Activated CD4-positive, alpha-beta memory T cell treated with anti-CD3 and anti-CD28 coated beads for 36 hours (primary cell): ENCODE measurements at regions not wholly inside any gene's neighbourhood (a gene's known extent, or its start where the extent isn't known, plus 50 kb on each side); places are given as distances from the start of the nearest gene placed in this dataset.

Source experiments
- CTCF ChIA-PET: fragments of 350-600 bp; sonication (Branson Sonifier 250); formaldehyde crosslinking; loops from one replicate; lab custom pipeline; 2021; ENCODE audit warnings: antibody characterized with exemption, inconsistent platforms; lab: Charles Lee
- POLR2A ChIA-PET: fragments of 350-600 bp; sonication (Branson Sonifier 250); formaldehyde crosslinking; loops from one replicate; lab custom pipeline; 2021; ENCODE audit warnings: antibody characterized with exemption; lab: Charles Lee
- DNase-seq: peaks from one replicate; pipeline ENCODE4 v3.0.0-alpha.2; 2020
- H3K27ac Mint-ChIP-seq: one replicate; pipeline ENCODE4 v1.8.0; 2021; ENCODE audit warnings: mixed read lengths
- H3K27me3 Mint-ChIP-seq: one replicate; pipeline ENCODE4 v1.8.0; 2021; ENCODE audit warnings: mixed read lengths
- H3K36me3 Mint-ChIP-seq: one replicate; pipeline ENCODE4 v1.8.0; 2021; ENCODE audit warnings: mixed read lengths
- H3K4me1 Mint-ChIP-seq: one replicate; pipeline ENCODE4 v1.8.0; 2021; ENCODE audit warnings: low read depth, mixed read lengths
- H3K4me3 Mint-ChIP-seq: one replicate; pipeline ENCODE4 v1.8.0; 2021; ENCODE audit warnings: mild to moderate bottlenecking, mixed read lengths
- H3K9me3 Mint-ChIP-seq: one replicate; pipeline ENCODE4 v1.8.0; 2021; ENCODE audit warnings: mixed read lengths
- intact Hi-C: fragments of 100-400 bp; cut with micrococcal nuclease; formaldehyde crosslinking; loops from one replicate; pipeline ENCODE4 v1.15.1; 2023

- ChIA-PET POLR2A (no interaction called here), CTCF (no interaction called here)
- Mint-ChIP-seq H3K27ac (no peak overlapping the region), H3K4me3 (no peak overlapping the region), H3K27me3 (peaks cover 1% of the 10 kb centered on the region), H3K36me3 (no peaks in the 10 kb centered on the region), H3K4me1 (no peaks in the 10 kb centered on the region), H3K9me3 (no peaks in the 10 kb centered on the region)
- intact Hi-C loops, result no loop called here
- DNase-seq, result no peak
These were observed 295.3 kb downstream of the AACS start for GRCh38 chr12:125360540-125360939.

DNA sequence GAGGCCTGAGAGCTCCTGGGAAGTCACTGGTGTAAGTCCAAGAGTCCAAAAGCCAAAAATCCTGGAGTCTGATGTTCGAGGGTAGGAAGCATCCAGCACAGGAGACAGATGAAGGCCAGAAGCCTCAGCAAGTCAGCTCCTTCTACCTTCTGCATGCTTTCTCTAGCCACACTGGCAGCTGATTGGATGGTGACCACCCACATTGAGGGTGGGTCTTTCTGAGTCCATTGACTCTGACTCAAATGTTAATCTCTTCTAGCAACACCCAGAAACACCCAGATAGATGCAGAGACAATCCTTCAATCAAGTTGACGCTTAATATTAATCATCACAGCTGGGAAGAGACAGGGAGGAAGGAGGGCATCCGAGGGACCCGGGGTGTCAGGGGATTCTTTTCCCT lies 305.8 kb downstream of the AACS start:
- CTCF ChIA-PET, result no interaction called here
- H3K27ac Mint-ChIP-seq, result no peak overlapping the region

DNA sequence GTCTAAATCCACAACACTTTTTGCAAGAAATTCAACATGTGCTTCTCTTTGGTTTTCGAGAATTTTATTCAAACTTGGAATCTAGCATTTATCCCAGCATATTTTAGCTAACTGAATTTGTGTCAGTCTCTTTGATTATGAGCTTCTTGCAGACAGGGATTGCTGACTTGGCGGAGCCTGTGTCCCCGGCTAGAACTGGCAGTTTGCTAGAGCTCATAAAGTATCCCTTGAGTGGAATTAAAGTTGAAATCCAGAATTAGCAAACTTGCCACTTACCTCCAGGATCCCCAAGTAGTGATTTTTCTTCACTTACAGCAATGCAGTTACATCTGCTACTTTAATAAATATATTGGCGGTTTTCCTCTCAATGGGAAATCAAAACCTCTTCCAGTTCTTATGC lies 306.9 kb downstream of the AACS start:
- CTCF ChIA-PET, result interaction anchor here (0.7 kb wide), 1 partner anchor 26 kb away, joined by 3 read pairs; no protein-coding TSS in a partner anchor
- peaks cover 4% of the 10 kb centered on the region for H3K27me3 Mint-ChIP-seq
- POLR2A ChIA-PET, result no interaction called here
- no peak overlapping the region for H3K4me3 Mint-ChIP-seq
- no peaks in the 10 kb centered on the region for H3K9me3 Mint-ChIP-seq
- no peaks in the 10 kb centered on the region for H3K4me1 Mint-ChIP-seq
- intact Hi-C loops, result no loop called here
- no peak for DNase-seq
- H3K27ac Mint-ChIP-seq, result no peak overlapping the region
- H3K36me3 Mint-ChIP-seq, result no peaks in the 10 kb centered on the region

More for the DNA sequence above, 305.8 kb downstream of the AACS start:
- POLR2A ChIA-PET, result no interaction called here
- Mint-ChIP-seq H3K4me1 (no peaks in the 10 kb centered on the region), H3K9me3 (no peaks in the 10 kb centered on the region), H3K27me3 (peaks cover 2% of the 10 kb centered on the region), H3K4me3 (no peak overlapping the region), H3K36me3 (no peaks in the 10 kb centered on the region)
- DNase-seq, result no peak
- intact Hi-C loops, result no loop called here

GRCh38 chr12:125373375-125373774 lies 308.1 kb downstream of the AACS start:
- CTCF ChIA-PET, result no interaction called here

GRCh38 chr12:125376422-125376821 lies 311.2 kb downstream of the AACS start:
- peaks cover 7% of the 10 kb centered on the region for H3K27me3 Mint-ChIP-seq
- H3K4me1 Mint-ChIP-seq, result no peaks in the 10 kb centered on the region
- intact Hi-C loops, result no loop called here
- H3K9me3 Mint-ChIP-seq, result no peaks in the 10 kb centered on the region
- no peak overlapping the region for H3K4me3 Mint-ChIP-seq
- ChIA-PET CTCF (no interaction called here), POLR2A (no interaction called here)
- no peak for DNase-seq
- no peaks in the 10 kb centered on the region for H3K36me3 Mint-ChIP-seq
- no peak overlapping the region for H3K27ac Mint-ChIP-seq

More at GRCh38 chr12:125373375-125373774, 308.1 kb downstream of the AACS start:
- H3K4me3 Mint-ChIP-seq, result no peak overlapping the region
- H3K4me1 Mint-ChIP-seq, result no peaks in the 10 kb centered on the region
- intact Hi-C loops, result no loop called here
- POLR2A ChIA-PET, result no interaction called here
- H3K27me3 Mint-ChIP-seq, result peaks cover 9% of the 10 kb centered on the region
- H3K27ac Mint-ChIP-seq, result no peak overlapping the region
- H3K36me3 Mint-ChIP-seq, result no peaks in the 10 kb centered on the region
- DNase-seq, result no peak
- no peaks in the 10 kb centered on the region for H3K9me3 Mint-ChIP-seq

GRCh38 chr12:125377093-125377492 lies 311.9 kb downstream of the AACS start:
- Mint-ChIP-seq H3K36me3 (no peaks in the 10 kb centered on the region), H3K4me3 (no peak overlapping the region), H3K9me3 (no peaks in the 10 kb centered on the region), H3K4me1 (no peaks in the 10 kb centered on the region), H3K27ac (no peak overlapping the region), H3K27me3 (peaks cover 7% of the 10 kb centered on the region)
- intact Hi-C loops, result no loop called here
- ChIA-PET CTCF (no interaction called here), POLR2A (no interaction called here)
- DNase-seq, result no peak

DNA sequence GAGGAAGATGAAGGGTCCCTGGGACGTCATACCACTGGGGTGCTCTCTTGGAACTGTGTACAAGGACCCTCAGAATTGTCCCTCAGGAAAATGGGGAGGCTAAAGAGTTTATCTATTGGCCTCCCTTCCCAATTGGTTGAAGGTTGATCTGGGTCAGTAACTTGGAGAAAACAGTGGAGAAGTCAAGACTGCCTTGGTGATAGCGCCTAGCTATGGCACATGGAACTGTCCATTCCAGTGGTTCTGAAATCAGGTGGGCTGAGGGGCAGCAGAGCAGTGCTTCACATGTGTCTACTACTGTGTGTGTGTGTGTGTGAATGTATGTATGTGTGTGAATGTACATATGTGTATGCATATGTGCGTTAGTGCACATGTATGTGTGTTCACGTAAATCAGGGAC lies 316.1 kb downstream of the AACS start:
- no peak for DNase-seq
- ChIA-PET POLR2A (no interaction called here), CTCF (no interaction called here)
- no peak overlapping the region for H3K4me3 Mint-ChIP-seq
- no peak overlapping the region for H3K27ac Mint-ChIP-seq
- H3K9me3 Mint-ChIP-seq, result no peaks in the 10 kb centered on the region
- H3K27me3 Mint-ChIP-seq, result peaks cover 7% of the 10 kb centered on the region
- intact Hi-C loops, result no loop called here
- no peaks in the 10 kb centered on the region for H3K4me1 Mint-ChIP-seq
- H3K36me3 Mint-ChIP-seq, result no peaks in the 10 kb centered on the region

- no peak overlapping the region for H3K4me3 Mint-ChIP-seq
- POLR2A ChIA-PET, result no interaction called here
- no peak for DNase-seq
- no peaks in the 10 kb centered on the region for H3K4me1 Mint-ChIP-seq
- CTCF ChIA-PET, result no interaction called here
- H3K27ac Mint-ChIP-seq, result no peak overlapping the region
- intact Hi-C loops, result no loop called here
- H3K27me3 Mint-ChIP-seq, result peaks cover under 1% of the 10 kb centered on the region
- no peaks in the 10 kb centered on the region for H3K36me3 Mint-ChIP-seq
- no peaks in the 10 kb centered on the region for H3K9me3 Mint-ChIP-seq
These were observed 317.7 kb downstream of the AACS start for GRCh38 chr12:125382926-125383325.

DNA sequence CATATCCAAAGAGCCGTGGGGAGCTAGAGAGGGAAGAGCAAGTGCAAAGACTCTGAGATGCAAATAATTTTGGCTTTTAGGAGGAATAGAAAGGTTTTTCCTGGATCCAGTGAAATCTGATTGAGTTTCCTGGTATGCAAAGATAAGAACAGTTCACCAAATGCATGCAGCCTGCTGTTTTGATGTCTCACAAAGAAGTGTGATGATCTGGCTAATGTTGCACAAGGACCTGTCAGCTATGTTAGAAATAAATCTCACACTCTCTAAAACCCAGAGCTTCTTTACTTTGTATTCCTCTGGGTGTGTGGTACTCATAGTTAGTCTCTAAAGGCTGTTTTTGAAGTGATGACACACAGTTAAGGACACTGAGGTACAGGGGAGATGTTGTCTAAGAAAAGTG lies 321.4 kb downstream of the AACS start:
- Mint-ChIP-seq H3K27me3 (peaks cover 2% of the 10 kb centered on the region), H3K4me3 (no peak overlapping the region), H3K9me3 (peaks cover 5% of the 10 kb centered on the region), H3K36me3 (no peaks in the 10 kb centered on the region), H3K4me1 (no peaks in the 10 kb centered on the region), H3K27ac (no peak overlapping the region)
- intact Hi-C loops, result no loop called here
- ChIA-PET POLR2A (no interaction called here), CTCF (no interaction called here)
- no peak for DNase-seq

DNA sequence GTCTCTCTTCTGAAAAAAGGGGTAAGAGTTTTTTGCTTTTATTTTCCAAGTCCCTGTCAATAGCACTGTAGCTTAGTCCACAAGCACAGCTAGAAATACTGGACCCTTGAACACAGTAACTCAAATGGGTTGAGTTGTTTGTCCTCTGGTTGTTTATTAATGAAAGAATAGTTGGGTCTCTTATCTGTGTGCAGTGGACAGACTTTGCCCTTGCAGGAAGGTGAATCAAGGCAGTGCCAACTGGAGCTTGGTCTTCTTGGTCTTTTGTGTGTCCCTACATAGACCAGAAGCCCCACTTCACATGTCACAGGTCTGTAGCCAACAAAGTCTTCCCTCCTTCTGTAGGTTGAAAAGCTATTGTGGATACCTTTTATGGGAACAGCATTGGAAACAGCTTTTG lies 322.0 kb downstream of the AACS start:
- no peaks in the 10 kb centered on the region for H3K4me1 Mint-ChIP-seq
- DNase-seq, result no peak
- no peaks in the 10 kb centered on the region for H3K36me3 Mint-ChIP-seq
- ChIA-PET CTCF (no interaction called here), POLR2A (no interaction called here)
- H3K4me3 Mint-ChIP-seq, result no peak overlapping the region
- H3K27ac Mint-ChIP-seq, result no peak overlapping the region
- intact Hi-C loops, result no loop called here
- H3K9me3 Mint-ChIP-seq, result peaks cover 5% of the 10 kb centered on the region
- H3K27me3 Mint-ChIP-seq, result peaks cover 4% of the 10 kb centered on the region

- no peaks in the 10 kb centered on the region for H3K36me3 Mint-ChIP-seq
These were observed 323.9 kb downstream of the AACS start for GRCh38 chr12:125389061-125389697.

DNA sequence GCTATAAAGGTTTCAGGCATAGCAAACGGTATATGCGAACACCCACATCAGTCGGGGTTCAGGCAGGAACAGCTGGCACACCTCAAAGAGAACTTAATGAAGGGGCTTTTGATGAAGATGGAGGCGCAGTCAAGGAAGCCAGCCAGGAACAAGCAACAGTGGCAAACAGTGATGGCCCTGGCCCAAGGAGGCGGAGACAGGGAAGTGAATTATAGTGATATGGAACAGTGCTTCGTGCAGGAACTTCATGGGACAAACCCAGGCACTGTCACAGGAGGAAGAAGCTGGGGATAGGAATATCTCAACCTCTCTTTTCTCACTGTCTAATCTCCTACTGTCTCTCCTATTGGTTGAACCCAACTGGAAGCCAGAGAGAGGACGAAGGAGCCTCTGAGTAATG lies 328.3 kb downstream of the AACS start:
- POLR2A ChIA-PET, result no interaction called here
- Mint-ChIP-seq H3K4me3 (no peak overlapping the region), H3K36me3 (no peaks in the 10 kb centered on the region), H3K27ac (no peak overlapping the region), H3K9me3 (peaks cover 5% of the 10 kb centered on the region), H3K27me3 (peaks cover 5% of the 10 kb centered on the region), H3K4me1 (no peaks in the 10 kb centered on the region)
- CTCF ChIA-PET, result no interaction called here
- DNase-seq, result no peak
- intact Hi-C loops, result no loop called here

More at GRCh38 chr12:125389061-125389697, 323.9 kb downstream of the AACS start:
- DNase-seq, result no peak
- Mint-ChIP-seq H3K27me3 (peaks cover 5% of the 10 kb centered on the region), H3K4me1 (no peaks in the 10 kb centered on the region), H3K27ac (no peak overlapping the region), H3K4me3 (no peak overlapping the region), H3K9me3 (peaks cover 5% of the 10 kb centered on the region)
- ChIA-PET CTCF (no interaction called here), POLR2A (no interaction called here)
- intact Hi-C loops, result no loop called here

GRCh38 chr12:125395583-125396215 lies 330.5 kb downstream of the AACS start:
- Mint-ChIP-seq H3K4me3 (no peak overlapping the region), H3K36me3 (no peaks in the 10 kb centered on the region), H3K4me1 (peaks cover 2% of the 10 kb centered on the region), H3K27ac (no peak overlapping the region), H3K9me3 (peaks cover 2% of the 10 kb centered on the region), H3K27me3 (peaks cover 3% of the 10 kb centered on the region)
- POLR2A ChIA-PET, result no interaction called here
- no peak for DNase-seq
- intact Hi-C loops, result no loop called here
- CTCF ChIA-PET, result no interaction called here
